K562 (cell line): ENCODE measurements at regions not wholly inside any gene's neighbourhood (a gene's known extent, or its start where the extent isn't known, plus 50 kb on each side); places are given as distances from the start of the nearest gene placed in this dataset.

Source experiments
- ARID3B ChIP-seq: fragments of 250-450 bp; sonication (Bioruptor Pico); IDR thresholded peaks from 2 replicates; pipeline ENCODE4 v1.4.0; 2020; ENCODE audit warnings: borderline replicate concordance
- E2F6 ChIP-seq, 2 experiments: IDR thresholded peaks; 2 replicates each; pipeline ENCODE4 v1.6.1; 2011; ENCODE audit warnings: borderline replicate concordance in 1 of 2, control low read depth in 1 of 2, low read depth in 1 of 2, low read length in 1 of 2, mild to moderate bottlenecking in 1 of 2, mixed read lengths in 1 of 2, moderate library complexity in 1 of 2; ENCODE audit not compliant: insufficient read depth in 1 of 2, insufficient read length in 1 of 2, poor library complexity in 1 of 2, severe bottlenecking in 1 of 2; ENCODE audit errors: extremely low read depth in 1 of 2
- EP300 ChIP-seq: IDR thresholded peaks from 2 replicates; pipeline ENCODE4 v1.6.1; 2012; ENCODE audit warnings: low read length, improper control_type of control experiment
- GATA2 ChIP-seq: sonication (generic); formaldehyde crosslinking; IDR thresholded peaks from 2 replicates; pipeline ENCODE4 v1.4.0; 2020; ENCODE audit warnings: mild to moderate bottlenecking, missing genetic modification reagents
- HDAC2 ChIP-seq: fragments of 450-650 bp; IDR thresholded peaks from 2 replicates; pipeline ENCODE4 v1.6.1; 2016; ENCODE audit warnings: mild to moderate bottlenecking
- HMBOX1 ChIP-seq: sonication (generic); IDR thresholded peaks from 2 replicates; pipeline ENCODE4 v1.6.1; 2016
- MAFK ChIP-seq: IDR thresholded peaks from 2 replicates; pipeline ENCODE4 v1.6.1; 2011; ENCODE audit warnings: low read length, improper control_type of control experiment
- MITF ChIP-seq: IDR thresholded peaks from 2 replicates; pipeline ENCODE4 v1.6.1; 2014; ENCODE audit warnings: antibody characterized with exemption
- MTA2 ChIP-seq: fragments of 450-650 bp; IDR thresholded peaks from 2 replicates; pipeline ENCODE4 v1.6.1; 2016; ENCODE audit warnings: low read depth
- POLR2H ChIP-seq: IDR thresholded peaks from 2 replicates; pipeline ENCODE4 v1.6.1; 2016; ENCODE audit warnings: missing genetic modification characterization, low read depth, mild to moderate bottlenecking, control low read depth, missing compliant biosample characterization, moderate library complexity
- POLR3A ChIP-seq: IDR thresholded peaks from 2 replicates; pipeline ENCODE4 v1.6.1; 2011; ENCODE audit warnings: borderline replicate concordance, mild to moderate bottlenecking, moderate library complexity; ENCODE audit not compliant: insufficient read length, insufficient read depth; ENCODE audit errors: extremely low read depth
- REST ChIP-seq, 2 experiments: fragments of 450-650 bp; formaldehyde crosslinking in 1 of 2; IDR thresholded peaks; 2 replicates each; pipeline versions ENCODE4 v1.4.0 to v1.6.1; 2014 to 2020; ENCODE audit warnings: mild to moderate bottlenecking in 2 of 2, borderline replicate concordance in 1 of 2, low read depth in 1 of 2
- SMARCA5 ChIP-seq: fragments of 450-650 bp; IDR thresholded peaks from 2 replicates; pipeline ENCODE4 v1.6.1; 2016
- SUPT5H ChIP-seq: fragments of 450-650 bp; IDR thresholded peaks from 2 replicates; pipeline ENCODE4 v1.6.1; 2016
- TCF3 ChIP-seq: sonication (generic); formaldehyde crosslinking; IDR thresholded peaks from 2 replicates; pipeline ENCODE4 v1.4.0; 2020; ENCODE audit warnings: mild to moderate bottlenecking, missing genetic modification reagents
- ZNF41 ChIP-seq: fragments of 250-450 bp; sonication (Bioruptor Pico); conservative IDR thresholded peaks from 2 replicates; pipeline ENCODE4 v1.4.0; 2020; ENCODE audit warnings: mild to moderate bottlenecking

GRCh38 chr15:87626860-87627259 is 629.7 kb downstream of the NTRK3 start (continued):
- TF ChIP-seq REST (IDR thresholded peaks at IDR 0.05; ENCODE audit: borderline replicate concordance) (no peak), REST (CRISPR knock-in tag; IDR thresholded peaks at IDR 0.05; ENCODE audit: low read depth) (no peak), MITF (no peak), HMBOX1 (no peak), SUPT5H (no peak), MAFK (no peak), TCF3 (peak; percentile 83), HDAC2 (peak; percentile 27; the same call in 1 of the 2 replicates), GATA2 (CRISPR knock-in tag) (peak; percentile 47; the same call in 1 of the 2 replicates), ZNF41 (CRISPR knock-in tag) (no peak), POLR2H (tag) (no peak), E2F6 (IDR thresholded peaks at IDR 0.05; ENCODE audit: borderline replicate concordance in 1 of 2, extremely low read depth in 1 of 2, insufficient read depth in 1 of 2, insufficient read length in 1 of 2, low read depth in 1 of 2, low read length in 1 of 2, poor library complexity in 1 of 2, severe bottlenecking in 1 of 2) (no peak), SMARCA5 (no peak), MTA2 (peak; percentile 77), ARID3B (CRISPR knock-in tag) (no peak), EP300 (peak; percentile 60; the same call in 1 of the 2 replicates), POLR3A (no peak)
